GM23338 (cell line): ENCODE measurements at regions not wholly inside any gene's neighbourhood (a gene's known extent, or its start where the extent isn't known, plus 50 kb on each side); places are given as distances from the start of the nearest gene placed in this dataset.

ENCODE experiments used
- ATAC-seq: fragments of 200-7000 bp; cut with Tn5 transposase; 3 replicates; pipeline ENCODE4 v1.9.1; 2020
- DNase-seq: peaks from one replicate; pipeline ENCODE4 v3.0.0-alpha.2; 2015; ENCODE audit warnings: low spot score
- H2AFZ ChIP-seq: fragments of 200-600 bp; sonication (generic); 2 replicates; pipeline ENCODE4 v1.8.0; 2016; ENCODE audit warnings: antibody characterized with exemption, mild to moderate bottlenecking, moderate library complexity
- H3F3A ChIP-seq: fragments of 200-600 bp; sonication (generic); replicated peaks from 2 replicates; pipeline ENCODE4 v1.8.0; 2017; ENCODE audit warnings: antibody characterized with exemption, mixed run types, low read depth
- H3K27ac ChIP-seq: fragments of 200-600 bp; sonication (generic); 2 replicates; pipeline ENCODE4 v1.6.1; 2016; ENCODE audit warnings: low read depth
- H3K27me3 ChIP-seq: fragments of 200-600 bp; sonication (generic); 2 replicates; pipeline ENCODE4 v1.8.0; 2016; ENCODE audit warnings: mild to moderate bottlenecking, mixed run types, moderate library complexity; ENCODE audit not compliant: insufficient read depth
- H3K36me3 ChIP-seq: fragments of 200-600 bp; sonication (generic); 2 replicates; pipeline ENCODE4 v1.8.0; 2016; ENCODE audit warnings: mild to moderate bottlenecking; ENCODE audit not compliant: insufficient read depth
- H3K4me1 ChIP-seq: fragments of 200-600 bp; sonication (generic); 2 replicates; pipeline ENCODE4 v1.8.0; 2016; ENCODE audit warnings: mild to moderate bottlenecking, moderate library complexity; ENCODE audit not compliant: insufficient read depth
- H3K4me2 ChIP-seq: fragments of 200-600 bp; sonication (generic); 2 replicates; pipeline ENCODE4 v1.7.1; 2017; ENCODE audit warnings: mixed run types
- H3K4me3 ChIP-seq: fragments of 200-600 bp; sonication (generic); 2 replicates; pipeline ENCODE4 v1.6.1; 2016; ENCODE audit warnings: mixed run types
- H3K79me2 ChIP-seq: fragments of 200-600 bp; sonication (generic); replicated peaks from 2 replicates; pipeline ENCODE4 v1.8.0; 2017; ENCODE audit warnings: mild to moderate bottlenecking; ENCODE audit not compliant: insufficient read depth
- H3K9me2 ChIP-seq: fragments of 200-600 bp; sonication (generic); 2 replicates; pipeline ENCODE4 v1.8.0; 2017; ENCODE audit not compliant: insufficient read depth
- H4K20me1 ChIP-seq: fragments of 200-600 bp; sonication (generic); replicated peaks from 2 replicates; pipeline ENCODE4 v1.8.0; 2017; ENCODE audit warnings: mild to moderate bottlenecking; ENCODE audit not compliant: insufficient read depth
- H3K27ac Mint-ChIP-seq: 2 replicates; pipeline ENCODE4 v1.8.0; 2020; ENCODE audit warnings: inconsistent platforms, mild to moderate bottlenecking, moderate library complexity, mixed read lengths
- H3K27me3 Mint-ChIP-seq: 3 replicates; pipeline ENCODE4 v1.8.0; 2022; ENCODE audit warnings: low read depth, mild to moderate bottlenecking, moderate library complexity, mixed read lengths, inconsistent platforms; ENCODE audit not compliant: insufficient read depth, poor library complexity
- H3K36me3 Mint-ChIP-seq: 3 replicates; pipeline ENCODE4 v1.8.0; 2021; ENCODE audit warnings: low read depth, mild to moderate bottlenecking, inconsistent platforms, moderate library complexity, mixed read lengths
- H3K4me1 Mint-ChIP-seq: 3 replicates; pipeline ENCODE4 v1.8.0; 2020; ENCODE audit warnings: mild to moderate bottlenecking, inconsistent platforms, mixed read lengths
- H3K4me3 Mint-ChIP-seq: 3 replicates; pipeline ENCODE4 v1.8.0; 2021; ENCODE audit warnings: moderate library complexity, mild to moderate bottlenecking, inconsistent platforms, mixed read lengths
- H3K9me3 Mint-ChIP-seq: 3 replicates; pipeline ENCODE4 v1.8.0; 2020; ENCODE audit warnings: moderate library complexity, mild to moderate bottlenecking, inconsistent platforms, mixed read lengths
- CREB1 ChIP-seq: fragments of 250-450 bp; sonication (Bioruptor Pico); IDR thresholded peaks from 2 replicates; pipeline ENCODE4 v1.5.0; 2020; ENCODE audit warnings: low read depth, mild to moderate bottlenecking, moderate library complexity
- CTCF ChIP-seq, 2 experiments: fragments of 200-600 bp in 1 of 2; sonication (generic) in 1 of 2; conservative IDR thresholded peaks; 2 replicates each; pipeline versions ENCODE4 v1.5.1 to v1.6.1; 2016 to 2017; ENCODE audit warnings: antibody characterized with exemption in 2 of 2, low read depth in 2 of 2, mild to moderate bottlenecking in 2 of 2, moderate library complexity in 1 of 2
- ETS1 ChIP-seq: IDR thresholded peaks from 2 replicates; pipeline ENCODE4 v1.6.1; 2016; ENCODE audit warnings: antibody characterized with exemption
- EZH2 ChIP-seq: fragments of 200-600 bp; sonication (generic); IDR thresholded peaks from one replicate; pipeline ENCODE4 v1.8.0; 2017; ENCODE audit warnings: antibody characterized with exemption, mild to moderate bottlenecking, low read depth; ENCODE audit not compliant: unreplicated experiment
- EZH2phosphoT487 ChIP-seq: fragments of 200-600 bp; sonication (generic); IDR thresholded peaks from one replicate; pipeline ENCODE4 v1.8.1; 2018; ENCODE audit warnings: antibody characterized with exemption; ENCODE audit not compliant: unreplicated experiment
- JUNB ChIP-seq: IDR thresholded peaks from one replicate; pipeline ENCODE4 v1.6.1; 2016; ENCODE audit warnings: antibody characterized with exemption; ENCODE audit not compliant: unreplicated experiment
- NANOG ChIP-seq: IDR thresholded peaks from 2 replicates; pipeline ENCODE4 v1.6.1; 2016; ENCODE audit warnings: antibody characterized with exemption, borderline replicate concordance
- POLR2AphosphoS5 ChIP-seq: IDR thresholded peaks from 2 replicates; pipeline ENCODE4 v1.6.1; 2016; ENCODE audit warnings: antibody characterized with exemption, low read depth
- REST ChIP-seq: IDR thresholded peaks from one replicate; pipeline ENCODE4 v1.6.1; 2018; ENCODE audit warnings: antibody characterized with exemption; ENCODE audit not compliant: unreplicated experiment
- STAT1 ChIP-seq: IDR thresholded peaks from one replicate; pipeline ENCODE4 v1.6.1; 2016; ENCODE audit warnings: antibody characterized with exemption; ENCODE audit not compliant: unreplicated experiment
- ZNF114 ChIP-seq: fragments of 250-450 bp; sonication (Bioruptor Pico); IDR thresholded peaks from 2 replicates; pipeline ENCODE4 v1.5.0; 2020; ENCODE audit warnings: mild to moderate bottlenecking, moderate library complexity

GRCh38 chrX:110920991-110921390 is 125.4 kb upstream of the CHRDL1 start:
- Histone ChIP-seq H2AFZ (no peak overlapping the region), H3K27ac (no peak overlapping the region), H4K20me1 (no peaks in the 10 kb centered on the region), H3K4me3 (no peak overlapping the region), H3K27me3 (no peaks in the 10 kb centered on the region), H3K36me3 (no peaks in the 10 kb centered on the region), H3K9me2 (no peaks in the 10 kb centered on the region), H3K79me2 (no peaks in the 10 kb centered on the region), H3K4me2 (no peak overlapping the region), H3K4me1 (no peaks in the 10 kb centered on the region), H3F3A (no peaks in the 10 kb centered on the region)
- no peaks in the 10 kb centered on the region for H3K36me3 Mint-ChIP-seq
- TF ChIP-seq POLR2AphosphoS5 (no peak), EZH2 (no peak), ETS1 (no peak), STAT1 (no peak)
- no peak overlapping the region for H3K27ac Mint-ChIP-seq
- no peak overlapping the region for H3K4me3 Mint-ChIP-seq
- H3K4me1 Mint-ChIP-seq: no peaks in the 10 kb centered on the region
- no peaks in the 10 kb centered on the region for H3K9me3 Mint-ChIP-seq
- ATAC-seq (no peak), DNase-seq (no peak)
- no peaks in the 10 kb centered on the region for H3K27me3 Mint-ChIP-seq

GRCh38 chrX:110915570-110915969 is 120.0 kb upstream of the CHRDL1 start:
- H2AFZ ChIP-seq: no peak overlapping the region
- no peaks in the 10 kb centered on the region for H3K9me2 ChIP-seq
- Mint-ChIP-seq H3K4me3 (no peak overlapping the region), H3K4me1 (peaks cover 5% of the 10 kb centered on the region; the same call in 2 of the 3 replicates), H3K36me3 (no peaks in the 10 kb centered on the region), H3K27me3 (no peaks in the 10 kb centered on the region), H3K27ac (no peak overlapping the region), H3K9me3 (no peaks in the 10 kb centered on the region)
- ATAC-seq (no peak), DNase-seq (no peak)
- no peak overlapping the region for H3K4me3 ChIP-seq
- H3K27me3 ChIP-seq: no peaks in the 10 kb centered on the region
- no peaks in the 10 kb centered on the region for H3K4me1 ChIP-seq
- H3F3A ChIP-seq: no peaks in the 10 kb centered on the region
- H3K79me2 ChIP-seq: no peaks in the 10 kb centered on the region
- H3K4me2 ChIP-seq: no peak overlapping the region
- no peaks in the 10 kb centered on the region for H3K36me3 ChIP-seq
- no peak overlapping the region for H3K27ac ChIP-seq
- no peaks in the 10 kb centered on the region for H4K20me1 ChIP-seq
- TF ChIP-seq CTCF (conservative IDR thresholded peaks at IDR 0.05; ENCODE audit: low read depth in 2 of 2) (no peak), EZH2 (no peak), CREB1 (no peak), EZH2phosphoT487 (no peak), REST (no peak), POLR2AphosphoS5 (no peak), NANOG (no peak), JUNB (no peak), ZNF114 (CRISPR knock-in tag) (no peak)
